Endothelial cell of umbilical vein (primary cell): ENCODE measurements at regions not wholly inside any gene's neighbourhood (a gene's known extent, or its start where the extent isn't known, plus 50 kb on each side); places are given as distances from the start of the nearest gene placed in this dataset.

Experiments used
- CTCF ChIP-seq, 2 donors: IDR thresholded peaks; 1 replicate in 1 of 2; 2 replicates in 1 of 2; pipeline ENCODE4 v1.5.1; 2011; ENCODE audit warnings: low read length in 2 of 2, mild to moderate bottlenecking in 2 of 2, moderate library complexity in 2 of 2, control low read depth in 1 of 2, inconsistent platforms in 1 of 2, low read depth in 1 of 2; ENCODE audit not compliant: insufficient read depth in 1 of 2; ENCODE audit errors: extremely low read depth in 1 of 2
- EZH2 ChIP-seq: IDR thresholded peaks from 2 replicates; pipeline ENCODE4 v1.6.1; 2012; ENCODE audit warnings: borderline replicate concordance, low read depth, mild to moderate bottlenecking, moderate library complexity, low read length, inconsistent platforms; ENCODE audit not compliant: severe bottlenecking
- GATA2 ChIP-seq: IDR thresholded peaks from 2 replicates; pipeline ENCODE4 v1.7.0; 2011; ENCODE audit warnings: low read depth, mild to moderate bottlenecking, moderate library complexity, mixed read lengths, low read length; ENCODE audit not compliant: insufficient read length, insufficient read depth
- JUN ChIP-seq: IDR thresholded peaks from 2 replicates; pipeline ENCODE4 v1.6.1; 2011; ENCODE audit warnings: borderline replicate concordance, low read depth; ENCODE audit not compliant: insufficient read length, insufficient read depth
- MYC ChIP-seq: IDR thresholded peaks from one replicate; pipeline ENCODE4 v1.6.1; 2011; ENCODE audit warnings: mild to moderate bottlenecking, low read depth, low read length
- POLR2A ChIP-seq: IDR thresholded peaks from 2 replicates; pipeline ENCODE4 v1.6.1; 2012; ENCODE audit warnings: low read depth, mild to moderate bottlenecking, control low read depth, low read length
- POLR2AphosphoS5 ChIP-seq: IDR thresholded peaks from 2 replicates; pipeline ENCODE4 v1.6.1; 2012; ENCODE audit warnings: low read depth, mild to moderate bottlenecking, control low read depth, low read length, moderate library complexity; ENCODE audit not compliant: insufficient read depth
- TF ChIP-seq, protein P1 (sequence below): IDR thresholded peaks from 2 replicates; pipeline ENCODE4 v1.6.1; 2011; ENCODE audit not compliant: insufficient read depth, insufficient read length

DNA sequence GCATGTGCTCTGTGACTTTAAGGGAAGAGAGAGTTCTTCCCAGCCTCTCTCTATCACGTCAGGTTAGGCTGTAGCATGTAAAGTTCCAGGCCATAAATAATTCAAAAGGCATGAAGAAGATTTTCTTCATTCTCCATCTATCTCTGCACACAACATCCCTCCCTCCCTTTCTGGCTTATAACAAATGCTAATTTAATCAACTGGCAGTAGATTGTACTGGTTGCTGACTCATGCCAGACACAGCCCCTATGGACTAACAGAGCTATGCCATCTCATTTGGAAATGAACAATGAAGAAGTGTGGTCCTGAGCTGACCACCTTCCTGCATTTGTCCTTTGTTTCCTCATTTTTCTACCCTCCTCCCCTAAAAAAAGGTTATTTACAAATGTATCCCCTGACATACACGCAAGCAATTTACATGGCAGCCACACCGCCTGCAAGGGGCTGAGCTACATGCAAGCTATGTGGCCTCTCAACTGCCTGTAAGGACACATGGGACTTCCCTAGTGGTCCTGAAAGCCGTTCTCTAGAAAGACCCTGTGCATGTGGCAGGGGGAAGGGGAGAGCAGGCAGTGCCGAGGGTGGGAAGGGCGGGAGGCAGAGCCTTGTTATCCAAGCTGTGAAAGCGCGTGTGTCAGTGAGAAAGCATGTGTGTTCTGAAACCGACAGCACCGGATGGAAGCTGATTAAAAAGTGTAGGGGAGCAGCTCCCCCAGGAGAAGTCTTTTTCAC is 90.9 kb upstream of the KLF7 start:
- TF ChIP-seq CTCF (IDR thresholded peaks at IDR 0.05; ENCODE audit: extremely low read depth in 1 of 2, insufficient read depth in 1 of 2, low read depth in 1 of 2, low read length in 2 of 2) (no peak), GATA2 (no peak), MYC (no peak), POLR2A (no peak), POLR2AphosphoS5 (no peak), JUN (no peak), EZH2 (no peak)
- TF ChIP-seq, protein P1, sequence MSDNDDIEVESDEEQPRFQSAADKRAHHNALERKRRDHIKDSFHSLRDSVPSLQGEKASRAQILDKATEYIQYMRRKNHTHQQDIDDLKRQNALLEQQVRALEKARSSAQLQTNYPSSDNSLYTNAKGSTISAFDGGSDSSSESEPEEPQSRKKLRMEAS = no peak
